CD4-positive, alpha-beta memory T cell (primary cell): ENCODE measurements at regions not wholly inside any gene's neighbourhood (a gene's known extent, or its start where the extent isn't known, plus 50 kb on each side); places are given as distances from the start of the nearest gene placed in this dataset.

Experiments
- CTCF ChIA-PET: fragments of 350-600 bp; sonication (Branson Sonifier 250); formaldehyde crosslinking; loops from one replicate; lab custom pipeline; 2021; ENCODE audit warnings: inconsistent platforms; ENCODE audit not compliant: partially characterized antibody; lab: Charles Lee
- POLR2A ChIA-PET: fragments of 350-600 bp; sonication (Branson Sonifier 250); formaldehyde crosslinking; loops from one replicate; lab custom pipeline; 2021; ENCODE audit not compliant: partially characterized antibody; lab: Charles Lee
- DNase-seq, 5 donors: peaks; one replicate each; pipeline versions ENCODE4 v3.0.0 to v3.0.0-alpha.2; 2020 to 2022; ENCODE audit warnings: mixed read lengths in 1 of 5
- H3K27ac ChIP-seq: one replicate; pipeline ENCODE4 v1.7.0; 2013; ENCODE audit warnings: low read depth, low read length
- H3K27me3 ChIP-seq: 2 replicates; pipeline ENCODE4 v1.7.0; 2013; ENCODE audit warnings: mild to moderate bottlenecking, low read length, moderate library complexity; ENCODE audit not compliant: insufficient read depth
- H3K36me3 ChIP-seq: 2 replicates; pipeline ENCODE4 v1.7.0; 2013; ENCODE audit warnings: mild to moderate bottlenecking, low read length, moderate library complexity; ENCODE audit not compliant: insufficient read depth
- H3K4me1 ChIP-seq: 2 replicates; pipeline ENCODE4 v1.7.0; 2013; ENCODE audit warnings: mild to moderate bottlenecking, low read length, moderate library complexity; ENCODE audit not compliant: insufficient read depth
- H3K4me3 ChIP-seq, 2 donors: one replicate each; pipeline ENCODE4 v1.7.0; 2013; ENCODE audit warnings: low read length in 2 of 2, mild to moderate bottlenecking in 1 of 2
- H3K9me3 ChIP-seq, 2 donors: one replicate each; pipeline ENCODE4 v1.7.0; 2013; ENCODE audit warnings: low read length in 2 of 2, control low read depth in 1 of 2; ENCODE audit not compliant: control insufficient read depth in 1 of 2
- H3K27ac Mint-ChIP-seq, 7 donors: one replicate each; pipeline ENCODE4 v1.8.0; 2020 to 2021; ENCODE audit warnings: mixed read lengths in 7 of 7, mild to moderate bottlenecking in 6 of 7, inconsistent platforms in 3 of 7, moderate library complexity in 3 of 7
- H3K27me3 Mint-ChIP-seq, 2 donors: one replicate each; pipeline ENCODE4 v1.8.0; 2020 to 2021; ENCODE audit warnings: mixed read lengths in 2 of 2
- H3K36me3 Mint-ChIP-seq, 2 donors: one replicate each; pipeline ENCODE4 v1.8.0; 2020 to 2021; ENCODE audit warnings: mixed read lengths in 2 of 2, inconsistent platforms in 1 of 2, mild to moderate bottlenecking in 1 of 2
- H3K4me1 Mint-ChIP-seq, 4 donors: one replicate each; pipeline ENCODE4 v1.8.0; 2020 to 2021; ENCODE audit warnings: mixed read lengths in 4 of 4, mild to moderate bottlenecking in 1 of 4
- H3K4me3 Mint-ChIP-seq, 8 donors: one replicate each; pipeline ENCODE4 v1.8.0; 2020 to 2021; ENCODE audit warnings: mixed read lengths in 8 of 8, mild to moderate bottlenecking in 7 of 8, moderate library complexity in 6 of 8, inconsistent platforms in 3 of 8
- H3K9me3 Mint-ChIP-seq, 8 donors: one replicate each; pipeline ENCODE4 v1.8.0; 2020 to 2021; ENCODE audit warnings: mixed read lengths in 8 of 8, mild to moderate bottlenecking in 5 of 8, inconsistent platforms in 3 of 8, moderate library complexity in 1 of 8
- intact Hi-C: fragments of 100-400 bp; cut with micrococcal nuclease; formaldehyde crosslinking; loops from one replicate; pipeline ENCODE4 v1.15.1; 2023

DNA sequence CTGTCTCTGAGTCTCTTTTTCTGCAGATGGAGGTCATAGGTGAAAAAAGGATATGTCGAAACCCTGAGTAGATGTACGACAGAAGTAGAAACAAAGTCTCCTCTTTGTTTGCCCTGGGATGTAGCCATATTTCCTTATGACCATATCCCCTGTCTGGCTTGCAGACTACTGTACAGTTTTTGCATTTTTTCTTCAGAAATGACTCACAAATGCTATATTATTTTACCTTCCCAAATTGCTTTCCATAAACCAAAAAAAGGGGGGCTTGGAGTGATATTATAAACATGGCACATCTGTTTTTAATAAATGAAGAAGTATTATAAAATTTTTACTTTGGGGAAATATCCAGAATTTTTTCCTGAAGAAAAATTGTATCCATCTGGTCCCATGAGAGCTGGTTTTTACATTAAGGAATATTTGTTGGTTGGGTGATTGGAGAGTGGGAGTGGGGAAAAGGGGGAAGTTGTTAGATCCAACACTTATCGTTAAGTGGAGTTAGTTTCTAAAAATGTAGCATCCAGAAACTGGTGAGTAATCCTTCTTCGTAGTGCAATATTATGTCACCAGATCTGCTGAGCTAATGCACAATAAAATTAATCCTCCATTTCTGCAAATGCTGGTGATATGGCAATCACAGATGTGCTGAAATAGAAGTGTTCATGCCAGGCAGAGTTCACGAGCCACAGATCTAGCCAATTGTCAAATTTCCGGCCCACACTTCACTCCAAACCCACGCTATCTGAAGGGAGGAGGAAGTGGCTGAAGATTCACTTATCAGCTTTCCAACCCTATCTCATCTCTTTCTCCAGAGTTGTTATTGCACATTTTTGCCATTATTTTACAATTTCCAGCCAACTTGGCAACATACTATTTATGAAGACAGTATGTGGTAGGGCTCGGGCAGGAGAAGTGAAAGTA is 313.6 kb upstream of the ATP11B start:
- Histone ChIP-seq H3K4me3 (no peak overlapping the region), H3K4me1 (no peaks in the 10 kb centered on the region), H3K9me3 (no peaks in the 10 kb centered on the region), H3K27ac (no peak overlapping the region), H3K36me3 (no peaks in the 10 kb centered on the region), H3K27me3 (no peaks in the 10 kb centered on the region)
- no peak for DNase-seq
- no peak overlapping the region for H3K4me3 Mint-ChIP-seq
- H3K9me3 Mint-ChIP-seq, result peaks cover 0 to 3% (median 0%) of the 10 kb centered on the region in 8 donors
- ChIA-PET POLR2A (no interaction called here), CTCF (no interaction called here)
- peaks cover 0 to 5% of the 10 kb centered on the region in 2 donors for H3K27me3 Mint-ChIP-seq
- no peak overlapping the region for H3K27ac Mint-ChIP-seq
- H3K36me3 Mint-ChIP-seq, result no peaks in the 10 kb centered on the region
- H3K4me1 Mint-ChIP-seq, result no peaks in the 10 kb centered on the region
- intact Hi-C loops, result no loop called here

DNA sequence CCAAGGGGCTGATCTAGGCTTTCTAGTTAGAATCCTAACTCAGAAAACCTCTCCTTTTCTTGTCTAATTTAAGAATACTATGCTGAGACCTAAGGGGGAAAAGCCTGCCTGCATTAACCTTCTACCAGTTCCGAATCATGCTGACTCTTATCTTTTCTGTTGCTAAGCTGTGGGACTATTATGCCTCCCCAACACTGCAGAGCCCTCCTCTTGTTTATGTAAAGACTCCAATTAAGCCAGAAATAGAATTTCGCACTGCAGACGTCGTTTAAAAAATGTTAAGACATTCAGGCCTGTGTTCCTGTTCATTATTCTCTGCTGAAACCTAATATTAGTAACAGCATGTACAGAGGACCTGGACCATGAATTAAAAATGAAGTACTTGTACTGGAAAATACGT is 310.6 kb upstream of the ATP11B start:
- ChIA-PET POLR2A (no interaction called here), CTCF (no interaction called here)
- no peaks in the 10 kb centered on the region for H3K36me3 Mint-ChIP-seq
- H3K27ac ChIP-seq, result no peak overlapping the region
- no peak overlapping the region for H3K4me3 Mint-ChIP-seq
- peaks cover 0 to 2% of the 10 kb centered on the region in 2 donors for H3K27me3 Mint-ChIP-seq
- no peaks in the 10 kb centered on the region for H3K4me1 Mint-ChIP-seq
- H3K36me3 ChIP-seq, result no peaks in the 10 kb centered on the region
- H3K4me1 ChIP-seq, result no peaks in the 10 kb centered on the region
- H3K27ac Mint-ChIP-seq, result no peak overlapping the region
- no peak for DNase-seq
- peaks cover 0 to 3% (median 0%) of the 10 kb centered on the region in 8 donors for H3K9me3 Mint-ChIP-seq
- intact Hi-C loops, result no loop called here
- no peaks in the 10 kb centered on the region for H3K9me3 ChIP-seq
- no peaks in the 10 kb centered on the region for H3K27me3 ChIP-seq
- H3K4me3 ChIP-seq, result no peak overlapping the region

DNA sequence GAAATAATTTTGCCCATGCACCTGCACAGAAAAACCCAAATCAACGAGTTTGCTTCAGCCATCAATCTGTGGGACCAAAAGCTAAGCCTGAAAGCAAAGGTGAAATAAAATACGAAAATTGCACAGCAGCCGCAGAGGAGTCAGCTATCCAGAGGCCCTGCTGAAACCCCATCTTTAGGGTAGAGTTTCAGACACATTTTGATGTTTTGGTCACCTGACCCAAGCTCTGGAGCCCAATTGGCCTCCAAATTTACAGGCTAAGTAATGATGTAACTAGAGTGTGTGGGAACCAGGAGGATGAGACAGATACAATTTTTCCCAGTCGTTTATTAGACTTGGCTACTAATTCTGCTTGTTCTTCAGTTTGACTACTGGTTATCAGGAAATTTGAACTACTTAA is 308.6 kb upstream of the ATP11B start:
- POLR2A ChIA-PET, result no interaction called here
- intact Hi-C loops, result no loop called here
- no peaks in the 10 kb centered on the region for H3K36me3 ChIP-seq
- no peaks in the 10 kb centered on the region for H3K27me3 ChIP-seq
- peaks cover 0 to 3% (median 0%) of the 10 kb centered on the region in 8 donors for H3K9me3 Mint-ChIP-seq
- H3K4me3 Mint-ChIP-seq, result no peak overlapping the region
- H3K27ac ChIP-seq, result no peak overlapping the region
- CTCF ChIA-PET, result no interaction called here
- H3K36me3 Mint-ChIP-seq, result no peaks in the 10 kb centered on the region
- H3K27me3 Mint-ChIP-seq, result peaks cover 0 to 2% of the 10 kb centered on the region in 2 donors
- H3K4me1 Mint-ChIP-seq, result no peaks in the 10 kb centered on the region
- H3K4me3 ChIP-seq, result no peak overlapping the region
- peak overlapping the region in 1 of 7 donors; percentile 60 for H3K27ac Mint-ChIP-seq
- no peaks in the 10 kb centered on the region for H3K4me1 ChIP-seq
- no peak for DNase-seq
- no peaks in the 10 kb centered on the region for H3K9me3 ChIP-seq

DNA sequence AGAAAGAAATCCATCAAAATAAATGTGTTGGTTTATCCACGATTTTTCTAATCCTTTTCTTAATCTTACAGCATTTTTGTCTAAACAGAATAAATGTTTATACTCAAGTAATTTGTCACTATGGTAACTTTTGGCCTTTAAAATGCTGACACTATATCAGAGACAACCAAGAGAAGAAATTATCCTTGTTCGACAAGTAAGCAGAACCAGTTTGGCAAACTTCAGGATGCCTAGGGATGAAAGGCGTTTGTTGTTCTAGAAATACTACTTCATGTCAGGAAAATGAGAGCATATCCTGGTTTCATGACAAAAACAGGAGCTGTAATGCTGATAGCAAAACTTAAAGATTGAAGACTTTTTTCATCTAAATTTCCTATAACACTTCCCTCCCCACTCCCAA is 308.0 kb upstream of the ATP11B start:
- H3K27me3 Mint-ChIP-seq, result peaks cover 0 to 2% of the 10 kb centered on the region in 2 donors
- H3K27ac ChIP-seq, result no peak overlapping the region
- no peaks in the 10 kb centered on the region for H3K27me3 ChIP-seq
- intact Hi-C loops, result no loop called here
- H3K27ac Mint-ChIP-seq, result no peak overlapping the region
- no peaks in the 10 kb centered on the region for H3K36me3 Mint-ChIP-seq
- no peaks in the 10 kb centered on the region for H3K36me3 ChIP-seq
- ChIA-PET POLR2A (no interaction called here), CTCF (no interaction called here)
- H3K4me3 Mint-ChIP-seq, result no peak overlapping the region
- H3K4me3 ChIP-seq, result no peak overlapping the region
- H3K4me1 ChIP-seq, result no peaks in the 10 kb centered on the region
- no peaks in the 10 kb centered on the region for H3K9me3 ChIP-seq
- no peak for DNase-seq
- no peaks in the 10 kb centered on the region for H3K4me1 Mint-ChIP-seq
- H3K9me3 Mint-ChIP-seq, result peaks cover 0 to 3% (median 0%) of the 10 kb centered on the region in 8 donors

DNA sequence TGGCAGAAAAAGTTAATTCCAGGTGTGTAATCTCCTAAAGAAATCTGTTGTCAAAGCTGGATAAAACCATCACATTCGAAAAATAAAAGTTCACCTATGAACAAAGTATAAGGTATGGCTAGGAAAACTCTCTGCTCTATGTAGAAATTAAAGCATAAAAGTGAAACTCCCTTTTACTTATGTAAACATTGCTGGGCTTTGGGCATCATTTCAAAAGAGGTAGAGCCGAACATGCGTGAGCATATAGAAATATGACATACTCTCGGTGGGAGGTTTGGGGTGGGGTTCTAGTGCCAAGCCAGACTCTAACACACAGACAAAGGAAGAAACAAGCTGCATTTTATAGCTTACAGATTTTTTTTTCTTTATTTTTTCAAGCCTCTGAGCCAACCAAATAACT is 306.8 kb upstream of the ATP11B start:
- intact Hi-C loops, result no loop called here
- Histone ChIP-seq H3K36me3 (no peaks in the 10 kb centered on the region), H3K9me3 (no peaks in the 10 kb centered on the region), H3K4me1 (no peaks in the 10 kb centered on the region), H3K27me3 (no peaks in the 10 kb centered on the region), H3K27ac (no peak overlapping the region), H3K4me3 (no peak overlapping the region)
- ChIA-PET CTCF (no interaction called here), POLR2A (no interaction called here)
- Mint-ChIP-seq H3K27ac (no peak overlapping the region), H3K27me3 (no peaks in the 10 kb centered on the region), H3K9me3 (peaks cover 0 to 3% (median 0%) of the 10 kb centered on the region in 8 donors), H3K4me3 (no peak overlapping the region), H3K36me3 (no peaks in the 10 kb centered on the region), H3K4me1 (no peaks in the 10 kb centered on the region)
- DNase-seq, result no peak

DNA sequence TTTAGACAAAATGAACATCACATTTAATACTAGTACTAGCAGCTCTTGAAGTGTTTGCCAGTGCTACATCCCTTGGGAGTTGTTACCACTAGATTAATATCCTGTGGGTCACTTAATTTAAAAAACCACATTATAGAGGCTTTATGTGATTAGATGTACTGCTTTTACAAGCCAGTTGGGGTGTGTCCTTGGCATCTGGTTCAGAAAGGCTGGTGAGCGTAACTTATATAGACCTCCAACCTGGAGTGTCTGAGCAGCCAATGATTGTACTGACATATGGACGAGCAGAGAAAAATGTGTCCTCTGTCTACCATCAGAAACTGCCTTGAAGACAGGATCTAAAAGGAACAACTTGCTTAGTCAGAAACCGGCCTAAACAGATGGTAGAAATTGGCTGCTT is 306.2 kb upstream of the ATP11B start:
- no peak overlapping the region for H3K27ac Mint-ChIP-seq
- H3K27me3 ChIP-seq, result no peaks in the 10 kb centered on the region
- peaks cover 0 to 3% (median 0%) of the 10 kb centered on the region in 8 donors for H3K9me3 Mint-ChIP-seq
- H3K4me1 ChIP-seq, result no peaks in the 10 kb centered on the region
- H3K27me3 Mint-ChIP-seq, result no peaks in the 10 kb centered on the region
- no peak for DNase-seq
- H3K27ac ChIP-seq, result no peak overlapping the region
- no peaks in the 10 kb centered on the region for H3K4me1 Mint-ChIP-seq
- H3K36me3 Mint-ChIP-seq, result no peaks in the 10 kb centered on the region
- CTCF ChIA-PET, result no interaction called here
- no peaks in the 10 kb centered on the region for H3K9me3 ChIP-seq
- H3K36me3 ChIP-seq, result no peaks in the 10 kb centered on the region
- H3K4me3 Mint-ChIP-seq, result no peak overlapping the region
- POLR2A ChIA-PET, result no interaction called here
- H3K4me3 ChIP-seq, result no peak overlapping the region
- intact Hi-C loops, result no loop called here

DNA sequence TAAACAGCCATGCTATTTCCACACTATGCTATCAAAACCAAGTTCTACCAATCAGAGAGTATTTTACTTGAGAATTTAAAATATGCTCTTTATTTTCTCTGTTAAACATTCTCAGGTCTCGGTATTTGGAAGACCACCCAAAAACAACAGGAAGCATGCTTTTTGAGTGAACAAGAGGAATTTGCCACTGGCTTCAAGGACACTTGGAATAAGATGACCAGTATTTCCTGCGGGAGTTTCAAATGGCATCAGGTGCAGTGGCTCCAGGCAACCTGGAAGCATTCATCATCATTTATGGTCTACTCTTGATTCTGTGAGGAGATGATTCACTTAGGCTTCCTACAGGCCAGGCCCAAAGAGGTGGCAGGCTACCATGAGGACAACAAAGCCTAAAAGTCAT is 305.7 kb upstream of the ATP11B start:
- no peak for DNase-seq
- Mint-ChIP-seq H3K4me1 (no peaks in the 10 kb centered on the region), H3K9me3 (peaks cover 0 to 2% (median 0%) of the 10 kb centered on the region in 8 donors), H3K36me3 (no peaks in the 10 kb centered on the region), H3K27ac (no peak overlapping the region), H3K27me3 (no peaks in the 10 kb centered on the region), H3K4me3 (no peak overlapping the region)
- no peak overlapping the region for H3K4me3 ChIP-seq
- ChIA-PET CTCF (no interaction called here), POLR2A (no interaction called here)
- H3K27ac ChIP-seq, result no peak overlapping the region
- no peaks in the 10 kb centered on the region for H3K36me3 ChIP-seq
- H3K27me3 ChIP-seq, result no peaks in the 10 kb centered on the region
- no peaks in the 10 kb centered on the region for H3K4me1 ChIP-seq
- intact Hi-C loops, result no loop called here
- no peaks in the 10 kb centered on the region for H3K9me3 ChIP-seq
